GM23338 (cell line): ENCODE measurements at regions not wholly inside any gene's neighbourhood (a gene's known extent, or its start where the extent isn't known, plus 50 kb on each side); places are given as distances from the start of the nearest gene placed in this dataset.

Experiments
- ATAC-seq: fragments of 200-7000 bp; cut with Tn5 transposase; 3 replicates; pipeline ENCODE4 v1.9.1; 2020
- DNase-seq: peaks from one replicate; pipeline ENCODE4 v3.0.0-alpha.2; 2015; ENCODE audit warnings: low spot score
- H2AFZ ChIP-seq: fragments of 200-600 bp; sonication (generic); 2 replicates; pipeline ENCODE4 v1.8.0; 2016; ENCODE audit warnings: antibody characterized with exemption, mild to moderate bottlenecking, moderate library complexity
- H3F3A ChIP-seq: fragments of 200-600 bp; sonication (generic); replicated peaks from 2 replicates; pipeline ENCODE4 v1.8.0; 2017; ENCODE audit warnings: antibody characterized with exemption, mixed run types, low read depth
- H3K27ac ChIP-seq: fragments of 200-600 bp; sonication (generic); 2 replicates; pipeline ENCODE4 v1.6.1; 2016; ENCODE audit warnings: low read depth
- H3K27me3 ChIP-seq: fragments of 200-600 bp; sonication (generic); 2 replicates; pipeline ENCODE4 v1.8.0; 2016; ENCODE audit warnings: mild to moderate bottlenecking, mixed run types, moderate library complexity; ENCODE audit not compliant: insufficient read depth
- H3K36me3 ChIP-seq: fragments of 200-600 bp; sonication (generic); 2 replicates; pipeline ENCODE4 v1.8.0; 2016; ENCODE audit warnings: mild to moderate bottlenecking; ENCODE audit not compliant: insufficient read depth
- H3K4me1 ChIP-seq: fragments of 200-600 bp; sonication (generic); 2 replicates; pipeline ENCODE4 v1.8.0; 2016; ENCODE audit warnings: mild to moderate bottlenecking, moderate library complexity; ENCODE audit not compliant: insufficient read depth
- H3K4me2 ChIP-seq: fragments of 200-600 bp; sonication (generic); 2 replicates; pipeline ENCODE4 v1.7.1; 2017; ENCODE audit warnings: mixed run types
- H3K4me3 ChIP-seq: fragments of 200-600 bp; sonication (generic); 2 replicates; pipeline ENCODE4 v1.6.1; 2016; ENCODE audit warnings: mixed run types
- H3K79me2 ChIP-seq: fragments of 200-600 bp; sonication (generic); replicated peaks from 2 replicates; pipeline ENCODE4 v1.8.0; 2017; ENCODE audit warnings: mild to moderate bottlenecking; ENCODE audit not compliant: insufficient read depth
- H3K9me2 ChIP-seq: fragments of 200-600 bp; sonication (generic); 2 replicates; pipeline ENCODE4 v1.8.0; 2017; ENCODE audit not compliant: insufficient read depth
- H4K20me1 ChIP-seq: fragments of 200-600 bp; sonication (generic); replicated peaks from 2 replicates; pipeline ENCODE4 v1.8.0; 2017; ENCODE audit warnings: mild to moderate bottlenecking; ENCODE audit not compliant: insufficient read depth
- H3K27ac Mint-ChIP-seq: 2 replicates; pipeline ENCODE4 v1.8.0; 2020; ENCODE audit warnings: inconsistent platforms, mild to moderate bottlenecking, moderate library complexity, mixed read lengths
- H3K27me3 Mint-ChIP-seq: 3 replicates; pipeline ENCODE4 v1.8.0; 2022; ENCODE audit warnings: low read depth, mild to moderate bottlenecking, moderate library complexity, mixed read lengths, inconsistent platforms; ENCODE audit not compliant: insufficient read depth, poor library complexity
- H3K36me3 Mint-ChIP-seq: 3 replicates; pipeline ENCODE4 v1.8.0; 2021; ENCODE audit warnings: low read depth, mild to moderate bottlenecking, inconsistent platforms, moderate library complexity, mixed read lengths
- H3K4me1 Mint-ChIP-seq: 3 replicates; pipeline ENCODE4 v1.8.0; 2020; ENCODE audit warnings: mild to moderate bottlenecking, inconsistent platforms, mixed read lengths
- H3K4me3 Mint-ChIP-seq: 3 replicates; pipeline ENCODE4 v1.8.0; 2021; ENCODE audit warnings: moderate library complexity, mild to moderate bottlenecking, inconsistent platforms, mixed read lengths
- H3K9me3 Mint-ChIP-seq: 3 replicates; pipeline ENCODE4 v1.8.0; 2020; ENCODE audit warnings: moderate library complexity, mild to moderate bottlenecking, inconsistent platforms, mixed read lengths
- CREB1 ChIP-seq: fragments of 250-450 bp; sonication (Bioruptor Pico); IDR thresholded peaks from 2 replicates; pipeline ENCODE4 v1.5.0; 2020; ENCODE audit warnings: low read depth, mild to moderate bottlenecking, moderate library complexity
- CTCF ChIP-seq, 2 experiments: fragments of 200-600 bp in 1 of 2; sonication (generic) in 1 of 2; conservative IDR thresholded peaks; 2 replicates each; pipeline versions ENCODE4 v1.5.1 to v1.6.1; 2016 to 2017; ENCODE audit warnings: antibody characterized with exemption in 2 of 2, low read depth in 2 of 2, mild to moderate bottlenecking in 2 of 2, moderate library complexity in 1 of 2
- ETS1 ChIP-seq: IDR thresholded peaks from 2 replicates; pipeline ENCODE4 v1.6.1; 2016; ENCODE audit warnings: antibody characterized with exemption
- EZH2 ChIP-seq: fragments of 200-600 bp; sonication (generic); IDR thresholded peaks from one replicate; pipeline ENCODE4 v1.8.0; 2017; ENCODE audit warnings: antibody characterized with exemption, mild to moderate bottlenecking, low read depth; ENCODE audit not compliant: unreplicated experiment
- EZH2phosphoT487 ChIP-seq: fragments of 200-600 bp; sonication (generic); IDR thresholded peaks from one replicate; pipeline ENCODE4 v1.8.1; 2018; ENCODE audit warnings: antibody characterized with exemption; ENCODE audit not compliant: unreplicated experiment
- JUNB ChIP-seq: IDR thresholded peaks from one replicate; pipeline ENCODE4 v1.6.1; 2016; ENCODE audit warnings: antibody characterized with exemption; ENCODE audit not compliant: unreplicated experiment
- NANOG ChIP-seq: IDR thresholded peaks from 2 replicates; pipeline ENCODE4 v1.6.1; 2016; ENCODE audit warnings: antibody characterized with exemption, borderline replicate concordance
- POLR2AphosphoS5 ChIP-seq: IDR thresholded peaks from 2 replicates; pipeline ENCODE4 v1.6.1; 2016; ENCODE audit warnings: antibody characterized with exemption, low read depth
- REST ChIP-seq: IDR thresholded peaks from one replicate; pipeline ENCODE4 v1.6.1; 2018; ENCODE audit warnings: antibody characterized with exemption; ENCODE audit not compliant: unreplicated experiment
- STAT1 ChIP-seq: IDR thresholded peaks from one replicate; pipeline ENCODE4 v1.6.1; 2016; ENCODE audit warnings: antibody characterized with exemption; ENCODE audit not compliant: unreplicated experiment
- ZNF331 ChIP-seq: fragments of 250-450 bp; sonication (Bioruptor Pico); IDR thresholded peaks from 2 replicates; pipeline ENCODE4 v1.5.0; 2020; ENCODE audit warnings: low read depth, mild to moderate bottlenecking, moderate library complexity

- no peak overlapping the region for H3K27ac ChIP-seq
- H3K79me2 ChIP-seq: peaks cover 4% of the 10 kb centered on the region; the same call in 1 of the 2 replicates
- 0 out of 2 replicates have a peak, but pooled peaks cover 6% of the 10 kb centered on the region for H3K36me3 ChIP-seq
- peaks cover 5% of the 10 kb centered on the region for H3K27me3 Mint-ChIP-seq
- H3K9me2 ChIP-seq: peaks cover 9% of the 10 kb centered on the region; the same call in 1 of the 2 replicates
- no peaks in the 10 kb centered on the region for H3K9me3 Mint-ChIP-seq
- no peaks in the 10 kb centered on the region for H3K4me1 ChIP-seq
- peaks cover 17% of the 10 kb centered on the region for H3K4me1 Mint-ChIP-seq
- TF ChIP-seq ETS1 (no peak), POLR2AphosphoS5 (no peak), CREB1 (CRISPR knock-in tag) (no peak), STAT1 (no peak)
- no peak overlapping the region for H3K4me3 Mint-ChIP-seq
- ATAC-seq (no peak), DNase-seq (no peak)
- H3K4me2 ChIP-seq: no peak overlapping the region
- no peaks in the 10 kb centered on the region for H3F3A ChIP-seq
- no peak overlapping the region for H3K4me3 ChIP-seq
- H3K36me3 Mint-ChIP-seq: no peaks in the 10 kb centered on the region
- no peaks in the 10 kb centered on the region for H4K20me1 ChIP-seq
- no peak overlapping the region; the same call in 1 of the 2 replicates for H3K27ac Mint-ChIP-seq
- no peak overlapping the region for H2AFZ ChIP-seq
- no peaks in the 10 kb centered on the region for H3K27me3 ChIP-seq
These were observed 87.6 kb upstream of the DOCK9 start for GRCh38 chr13:99065235-99066015.

GRCh38 chr13:99066219-99066618 lies 88.4 kb upstream of the DOCK9 start:
- Mint-ChIP-seq H3K4me1 (peaks cover 17% of the 10 kb centered on the region), H3K36me3 (no peaks in the 10 kb centered on the region), H3K27me3 (peaks cover 5% of the 10 kb centered on the region), H3K27ac (no peak overlapping the region), H3K9me3 (no peaks in the 10 kb centered on the region), H3K4me3 (no peak overlapping the region)
- Histone ChIP-seq H3K4me1 (no peaks in the 10 kb centered on the region), H3K9me2 (peaks cover 9% of the 10 kb centered on the region; the same call in 1 of the 2 replicates), H2AFZ (no peak overlapping the region), H4K20me1 (no peaks in the 10 kb centered on the region), H3K4me2 (no peak overlapping the region), H3K79me2 (peaks cover 4% of the 10 kb centered on the region; the same call in 1 of the 2 replicates), H3K27ac (no peak overlapping the region), H3K36me3 (0 out of 2 replicates have a peak, but pooled peaks cover 6% of the 10 kb centered on the region), H3K4me3 (no peak overlapping the region), H3K27me3 (no peaks in the 10 kb centered on the region), H3F3A (no peaks in the 10 kb centered on the region)
- no peak for ATAC-seq
- DNase-seq: no peak
- no peak for TF ChIP-seq EZH2
- no peak for TF ChIP-seq JUNB
- no peak for TF ChIP-seq NANOG
- no peak for TF ChIP-seq POLR2AphosphoS5
- TF ChIP-seq REST: no peak
- no peak for TF ChIP-seq ZNF331 (CRISPR knock-in tag)
- TF ChIP-seq ETS1: no peak
- no peak for TF ChIP-seq CTCF (conservative IDR thresholded peaks at IDR 0.05; ENCODE audit: low read depth in 2 of 2)
- no peak for TF ChIP-seq STAT1
- TF ChIP-seq EZH2phosphoT487: no peak
